Adipocyte (in vitro differentiated cells): ENCODE measurements at regions not wholly inside any gene's neighbourhood (a gene's known extent, or its start where the extent isn't known, plus 50 kb on each side); places are given as distances from the start of the nearest gene placed in this dataset.
"Not testable (repeated sequence)": the region's sequence is repeated elsewhere in the genome, so short reads cannot be mapped to it uniquely, and the experiment has no call there.

Experiments used
- DNase-seq: peaks from one replicate; pipeline ENCODE4 v3.0.0-alpha.2; 2015; ENCODE audit warnings: low read depth
- H3K27me3 ChIP-seq: replicated peaks from 2 replicates; pipeline ENCODE4 v1.7.0; 2013; ENCODE audit warnings: mild to moderate bottlenecking, low read length, moderate library complexity; ENCODE audit not compliant: control insufficient read depth, insufficient read depth
- H3K36me3 ChIP-seq: 2 replicates; pipeline ENCODE4 v1.7.0; 2013; ENCODE audit warnings: low read length, mild to moderate bottlenecking, moderate library complexity; ENCODE audit not compliant: control insufficient read depth, insufficient read depth, severe bottlenecking
- H3K4me1 ChIP-seq: 2 replicates; pipeline ENCODE4 v1.7.0; 2013; ENCODE audit warnings: mild to moderate bottlenecking, low read length, moderate library complexity; ENCODE audit not compliant: control insufficient read depth, insufficient read depth
- H3K4me3 ChIP-seq: 2 replicates; pipeline ENCODE4 v1.7.0; 2013; ENCODE audit warnings: mild to moderate bottlenecking, low read length, moderate library complexity
- H3K9ac ChIP-seq: 2 replicates; pipeline ENCODE4 v1.7.0; 2013; ENCODE audit warnings: mild to moderate bottlenecking, low read length, moderate library complexity
- H3K9me3 ChIP-seq: 2 replicates; pipeline ENCODE4 v1.7.0; 2013; ENCODE audit warnings: mild to moderate bottlenecking, low read length, moderate library complexity; ENCODE audit not compliant: control insufficient read depth

- no peak for DNase-seq
- Histone ChIP-seq H3K4me3 (no peak overlapping the region), H3K36me3 (no peaks in the 10 kb centered on the region), H3K9me3 (no peaks in the 10 kb centered on the region), H3K27me3 (no peaks in the 10 kb centered on the region), H3K9ac (no peak overlapping the region), H3K4me1 (no peaks in the 10 kb centered on the region)
Observed at GRCh38 chr2:223181561-223181960, 129.6 kb downstream of the KCNE4 start.

DNA sequence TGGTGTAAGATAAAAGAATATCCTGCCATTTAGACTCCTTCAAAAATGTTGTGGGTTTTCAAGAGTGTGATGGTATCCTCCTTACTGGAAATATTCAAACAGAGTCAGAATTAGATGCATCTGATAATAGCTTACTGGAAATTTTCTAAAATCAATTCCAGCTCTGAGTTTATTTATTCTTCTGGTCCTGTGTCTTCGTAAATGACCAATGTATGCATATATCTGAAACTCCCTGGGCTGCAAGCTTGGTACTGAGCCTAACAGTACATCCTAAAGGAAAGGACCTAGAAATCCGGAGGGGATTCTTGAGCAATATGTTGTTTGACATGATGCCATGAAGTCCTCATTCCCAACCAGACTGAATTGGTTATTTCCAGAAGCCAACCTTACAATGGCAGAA, 130.4 kb downstream of the KCNE4 start:
- no peak overlapping the region for H3K9ac ChIP-seq
- H3K9me3 ChIP-seq: no peaks in the 10 kb centered on the region

GRCh38 chr2:223185638-223186037, 133.6 kb downstream of the KCNE4 start:
- no peak for DNase-seq
- no peak overlapping the region for H3K4me3 ChIP-seq

More for the DNA sequence above, 130.4 kb downstream of the KCNE4 start:
- DNase-seq: no peak
- Histone ChIP-seq H3K36me3 (no peaks in the 10 kb centered on the region), H3K27me3 (no peaks in the 10 kb centered on the region), H3K4me3 (no peak overlapping the region), H3K4me1 (no peaks in the 10 kb centered on the region)

DNA sequence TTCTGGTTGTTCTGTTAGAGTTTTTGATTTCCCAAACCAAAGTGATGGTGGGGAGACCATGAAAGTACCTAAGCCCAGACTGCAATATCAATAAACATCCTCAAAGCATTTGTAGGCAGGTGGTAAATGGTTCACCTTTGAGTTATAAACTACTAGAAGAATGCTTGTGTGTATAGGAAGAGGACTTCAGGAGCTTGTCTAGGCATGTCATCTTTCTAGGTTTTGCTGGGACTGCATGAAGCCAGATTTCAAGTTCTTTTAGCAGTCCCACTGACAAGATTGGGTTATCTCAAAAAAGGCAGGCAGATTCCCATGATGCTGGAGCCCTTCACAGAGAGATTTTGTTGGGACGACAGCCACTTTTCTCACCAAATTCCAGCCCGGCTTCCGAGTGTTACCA, 135.3 kb downstream of the KCNE4 start:
- Histone ChIP-seq H3K36me3 (no peaks in the 10 kb centered on the region), H3K9me3 (no peaks in the 10 kb centered on the region), H3K4me1 (no peaks in the 10 kb centered on the region), H3K4me3 (no peak overlapping the region), H3K27me3 (no peaks in the 10 kb centered on the region), H3K9ac (no peak overlapping the region)
- no peak for DNase-seq

More at GRCh38 chr2:223185638-223186037, 133.6 kb downstream of the KCNE4 start:
- H3K4me1 ChIP-seq: no peaks in the 10 kb centered on the region
- H3K9me3 ChIP-seq: no peaks in the 10 kb centered on the region
- no peaks in the 10 kb centered on the region for H3K27me3 ChIP-seq
- H3K36me3 ChIP-seq: no peaks in the 10 kb centered on the region
- no peak overlapping the region for H3K9ac ChIP-seq

DNA sequence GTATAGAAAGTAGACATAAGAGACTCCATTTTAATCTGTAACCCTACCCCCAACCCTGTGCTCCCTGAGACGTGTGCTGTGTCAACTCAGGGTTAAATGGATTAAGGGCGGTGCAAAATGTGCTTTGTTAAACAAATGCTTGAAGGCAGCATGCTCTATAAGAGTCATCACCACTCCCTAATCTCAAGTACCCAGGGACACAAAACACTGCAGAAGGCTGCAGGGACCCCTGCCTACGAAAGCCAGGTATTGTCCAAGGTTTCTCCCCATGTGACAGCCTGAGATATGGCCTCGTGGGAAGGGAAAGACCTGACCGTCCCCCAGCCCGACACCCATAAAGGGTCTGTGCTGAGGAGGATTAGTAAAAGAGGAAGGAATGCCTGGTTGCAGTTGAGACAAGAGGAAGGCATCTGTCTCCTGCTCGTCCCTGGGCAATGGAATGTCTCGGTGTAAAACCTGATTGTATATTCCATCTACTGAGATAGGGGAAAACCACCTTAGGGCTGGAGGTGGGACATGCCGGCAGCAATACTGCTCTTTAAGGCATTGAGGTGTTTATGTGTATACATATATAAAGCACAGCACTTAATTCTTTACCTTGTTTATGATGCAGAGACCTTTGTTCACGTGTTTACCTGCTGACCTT, 138.7 kb downstream of the KCNE4 start:
- H3K4me1 ChIP-seq, H3K9me3 ChIP-seq, H3K4me3 ChIP-seq, H3K27me3 ChIP-seq, H3K36me3 ChIP-seq, DNase-seq, H3K9ac ChIP-seq: not testable (repeated sequence)

DNA sequence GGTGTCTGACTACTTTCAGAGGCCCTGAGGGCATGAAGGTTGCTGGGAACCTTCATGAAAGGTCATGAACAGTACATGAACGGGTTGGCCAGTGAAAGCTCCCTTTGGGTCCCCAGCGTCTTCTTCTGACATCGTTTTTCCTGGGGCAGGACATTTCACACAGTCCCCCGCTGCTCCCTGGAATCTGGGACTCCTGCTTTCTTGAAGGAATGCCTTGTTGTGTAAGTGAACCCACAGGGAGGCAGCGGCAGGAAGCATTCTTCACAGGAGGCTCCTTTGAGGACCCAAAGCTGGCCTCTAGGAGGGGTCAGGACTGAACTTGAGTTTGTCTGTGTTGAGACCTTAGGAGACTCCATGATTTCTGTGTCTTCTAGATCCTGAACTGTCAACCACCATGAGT, 144.3 kb downstream of the KCNE4 start:
- no peak overlapping the region for H3K4me3 ChIP-seq
- no peak for DNase-seq

GRCh38 chr2:223197046-223197445, 145.1 kb downstream of the KCNE4 start:
- no peaks in the 10 kb centered on the region for H3K27me3 ChIP-seq
- DNase-seq: no peak
- H3K9ac ChIP-seq: no peak overlapping the region
- H3K4me1 ChIP-seq: no peaks in the 10 kb centered on the region
- no peaks in the 10 kb centered on the region for H3K9me3 ChIP-seq
- H3K36me3 ChIP-seq: no peaks in the 10 kb centered on the region
- H3K4me3 ChIP-seq: no peak overlapping the region

More for the DNA sequence above, 144.3 kb downstream of the KCNE4 start:
- no peaks in the 10 kb centered on the region for H3K27me3 ChIP-seq
- H3K9ac ChIP-seq: no peak overlapping the region
- no peaks in the 10 kb centered on the region for H3K4me1 ChIP-seq
- no peaks in the 10 kb centered on the region for H3K36me3 ChIP-seq
- H3K9me3 ChIP-seq: no peaks in the 10 kb centered on the region

DNA sequence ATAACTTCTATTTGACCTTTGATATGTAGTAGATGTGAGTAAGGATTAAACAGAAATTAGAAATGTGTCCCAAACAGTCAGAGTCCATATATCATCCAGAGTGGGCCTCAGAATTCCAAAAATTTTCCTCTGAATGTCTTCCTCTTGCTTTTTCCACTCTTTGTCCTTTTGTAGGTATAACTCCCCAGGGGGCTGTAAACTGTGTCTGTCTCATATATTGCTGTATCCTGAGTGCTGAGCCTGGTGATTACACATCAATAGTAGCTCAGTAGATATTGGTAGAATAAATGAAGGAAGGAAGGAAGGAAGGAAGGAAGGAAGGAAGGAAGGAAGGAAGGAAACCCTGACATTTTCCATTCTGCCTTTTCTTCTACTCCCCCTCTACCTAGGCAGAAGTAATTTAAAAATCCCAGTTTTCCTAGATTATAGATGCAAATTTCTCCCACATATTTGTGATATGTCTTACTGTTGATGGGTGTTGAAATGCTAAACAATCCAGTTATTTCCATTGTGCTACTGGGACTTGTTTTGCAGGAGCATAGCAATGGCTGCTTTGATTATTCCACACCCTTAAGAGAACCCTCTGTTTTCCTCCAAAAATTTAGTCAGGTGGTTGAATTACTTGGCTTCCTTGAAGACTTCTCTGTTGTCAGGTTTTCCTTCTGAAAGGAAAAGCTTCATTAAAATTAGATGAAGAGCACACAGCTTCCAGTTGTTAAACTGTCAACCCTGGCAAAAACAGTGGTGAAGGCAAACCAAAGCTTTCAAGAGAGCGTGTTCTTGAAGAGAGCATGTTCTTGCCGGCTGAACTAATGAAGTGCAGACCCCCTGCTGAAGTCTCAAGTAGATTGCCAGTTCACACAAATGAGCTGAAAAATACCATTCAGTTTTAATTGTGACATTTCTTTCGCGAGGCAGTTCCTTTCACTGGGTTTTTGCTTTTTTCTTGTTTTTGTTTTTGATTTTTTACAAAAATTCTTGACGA, 147.8 kb downstream of the KCNE4 start:
- Histone ChIP-seq H3K4me1 (peaks cover 10% of the 10 kb centered on the region), H3K4me3 (no peak overlapping the region), H3K9ac (no peak overlapping the region), H3K36me3 (no peaks in the 10 kb centered on the region), H3K27me3 (no peaks in the 10 kb centered on the region), H3K9me3 (no peaks in the 10 kb centered on the region)
- no peak for DNase-seq

- Histone ChIP-seq H3K9me3 (peaks cover 4% of the 10 kb centered on the region), H3K27me3 (no peaks in the 10 kb centered on the region), H3K9ac (no peak overlapping the region), H3K36me3 (no peaks in the 10 kb centered on the region), H3K4me3 (no peak overlapping the region), H3K4me1 (peaks cover 10% of the 10 kb centered on the region)
- peak; percentile 52 for DNase-seq
Observed at GRCh38 chr2:223203971-223204929, 152.3 kb downstream of the KCNE4 start.

DNA sequence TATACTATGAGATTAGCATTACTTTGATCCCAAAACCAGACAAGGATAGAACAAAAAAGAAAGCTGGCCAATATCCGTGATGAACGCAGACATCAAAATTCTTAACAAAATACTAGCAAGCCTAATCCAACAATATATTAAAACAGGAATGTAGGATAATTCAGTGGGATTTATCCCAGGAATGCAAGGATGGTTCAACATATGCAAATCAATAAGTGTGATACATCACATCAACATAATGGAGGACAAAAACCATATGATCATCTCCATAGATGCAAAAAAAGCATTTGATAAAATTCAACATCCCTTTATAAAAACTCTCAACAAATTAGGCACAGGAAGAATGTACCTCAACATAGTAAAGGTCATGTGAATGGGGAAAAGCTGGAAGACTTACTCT, 158.5 kb downstream of the KCNE4 start:
- Histone ChIP-seq H3K9me3 (peaks cover 26% of the 10 kb centered on the region), H3K9ac (no peak overlapping the region), H3K4me1 (no peaks in the 10 kb centered on the region), H3K27me3 (no peaks in the 10 kb centered on the region), H3K4me3 (peak overlapping the region; percentile 30), H3K36me3 (no peaks in the 10 kb centered on the region)
- DNase-seq: no peak
